CD4-positive, alpha-beta memory T cell (primary cell): ENCODE measurements at regions not wholly inside any gene's neighbourhood (a gene's known extent, or its start where the extent isn't known, plus 50 kb on each side); places are given as distances from the start of the nearest gene placed in this dataset.

Experiments used
- CTCF ChIA-PET: fragments of 350-600 bp; sonication (Branson Sonifier 250); formaldehyde crosslinking; loops from one replicate; lab custom pipeline; 2021; ENCODE audit warnings: inconsistent platforms; ENCODE audit not compliant: partially characterized antibody; lab: Charles Lee
- POLR2A ChIA-PET: fragments of 350-600 bp; sonication (Branson Sonifier 250); formaldehyde crosslinking; loops from one replicate; lab custom pipeline; 2021; ENCODE audit not compliant: partially characterized antibody; lab: Charles Lee
- DNase-seq, 5 donors: peaks; one replicate each; pipeline versions ENCODE4 v3.0.0 to v3.0.0-alpha.2; 2020 to 2022; ENCODE audit warnings: mixed read lengths in 1 of 5
- H3K27ac ChIP-seq: one replicate; pipeline ENCODE4 v1.7.0; 2013; ENCODE audit warnings: low read depth, low read length
- H3K27me3 ChIP-seq: 2 replicates; pipeline ENCODE4 v1.7.0; 2013; ENCODE audit warnings: mild to moderate bottlenecking, low read length, moderate library complexity; ENCODE audit not compliant: insufficient read depth
- H3K36me3 ChIP-seq: 2 replicates; pipeline ENCODE4 v1.7.0; 2013; ENCODE audit warnings: mild to moderate bottlenecking, low read length, moderate library complexity; ENCODE audit not compliant: insufficient read depth
- H3K4me1 ChIP-seq: 2 replicates; pipeline ENCODE4 v1.7.0; 2013; ENCODE audit warnings: mild to moderate bottlenecking, low read length, moderate library complexity; ENCODE audit not compliant: insufficient read depth
- H3K4me3 ChIP-seq, 2 donors: one replicate each; pipeline ENCODE4 v1.7.0; 2013; ENCODE audit warnings: low read length in 2 of 2, mild to moderate bottlenecking in 1 of 2
- H3K9me3 ChIP-seq, 2 donors: one replicate each; pipeline ENCODE4 v1.7.0; 2013; ENCODE audit warnings: low read length in 2 of 2, control low read depth in 1 of 2; ENCODE audit not compliant: control insufficient read depth in 1 of 2
- H3K27ac Mint-ChIP-seq, 7 donors: one replicate each; pipeline ENCODE4 v1.8.0; 2020 to 2021; ENCODE audit warnings: mixed read lengths in 7 of 7, mild to moderate bottlenecking in 6 of 7, inconsistent platforms in 3 of 7, moderate library complexity in 3 of 7
- H3K27me3 Mint-ChIP-seq, 2 donors: one replicate each; pipeline ENCODE4 v1.8.0; 2020 to 2021; ENCODE audit warnings: mixed read lengths in 2 of 2
- H3K36me3 Mint-ChIP-seq, 2 donors: one replicate each; pipeline ENCODE4 v1.8.0; 2020 to 2021; ENCODE audit warnings: mixed read lengths in 2 of 2, inconsistent platforms in 1 of 2, mild to moderate bottlenecking in 1 of 2
- H3K4me1 Mint-ChIP-seq, 4 donors: one replicate each; pipeline ENCODE4 v1.8.0; 2020 to 2021; ENCODE audit warnings: mixed read lengths in 4 of 4, mild to moderate bottlenecking in 1 of 4
- H3K4me3 Mint-ChIP-seq, 8 donors: one replicate each; pipeline ENCODE4 v1.8.0; 2020 to 2021; ENCODE audit warnings: mixed read lengths in 8 of 8, mild to moderate bottlenecking in 7 of 8, moderate library complexity in 6 of 8, inconsistent platforms in 3 of 8
- H3K9me3 Mint-ChIP-seq, 8 donors: one replicate each; pipeline ENCODE4 v1.8.0; 2020 to 2021; ENCODE audit warnings: mixed read lengths in 8 of 8, mild to moderate bottlenecking in 5 of 8, inconsistent platforms in 3 of 8, moderate library complexity in 1 of 8
- intact Hi-C: fragments of 100-400 bp; cut with micrococcal nuclease; formaldehyde crosslinking; loops from one replicate; pipeline ENCODE4 v1.15.1; 2023

DNA sequence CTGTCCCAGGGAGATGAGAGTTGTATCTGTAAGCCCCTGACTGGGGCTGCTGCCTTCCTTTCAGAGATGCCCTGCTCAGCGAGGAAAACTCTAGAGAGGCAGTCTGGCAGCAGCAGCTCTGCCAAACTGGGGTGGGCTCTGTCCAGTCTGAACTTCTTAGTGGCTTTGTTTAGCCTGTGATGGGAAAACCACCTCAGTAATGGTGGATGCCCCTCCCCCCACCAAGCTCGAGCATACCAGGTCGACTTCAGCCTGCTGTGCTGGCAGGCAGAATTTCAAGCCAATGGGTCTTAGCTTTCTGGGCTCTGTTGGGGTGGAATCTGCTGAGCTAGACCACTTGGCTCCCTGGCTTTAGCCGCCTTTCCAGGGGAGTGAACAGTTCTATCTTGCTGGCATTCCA is 218.3 kb downstream of the TUSC7 start:
- no peaks in the 10 kb centered on the region for H3K36me3 Mint-ChIP-seq
- DNase-seq: no peak
- no peak overlapping the region for H3K27ac ChIP-seq
- no peaks in the 10 kb centered on the region for H3K27me3 ChIP-seq
- H3K4me3 Mint-ChIP-seq: no peak overlapping the region
- no peaks in the 10 kb centered on the region for H3K36me3 ChIP-seq
- no peaks in the 10 kb centered on the region for H3K4me1 Mint-ChIP-seq
- H3K27ac Mint-ChIP-seq: no peak overlapping the region
- POLR2A ChIA-PET: no interaction called here
- no peaks in the 10 kb centered on the region for H3K9me3 ChIP-seq
- intact Hi-C loops: no loop called here
- H3K4me3 ChIP-seq: no peak overlapping the region
- peaks cover 4 to 32% (median 7%) of the 10 kb centered on the region in 8 donors for H3K9me3 Mint-ChIP-seq
- no peaks in the 10 kb centered on the region for H3K27me3 Mint-ChIP-seq
- CTCF ChIA-PET: no interaction called here
- no peaks in the 10 kb centered on the region for H3K4me1 ChIP-seq

DNA sequence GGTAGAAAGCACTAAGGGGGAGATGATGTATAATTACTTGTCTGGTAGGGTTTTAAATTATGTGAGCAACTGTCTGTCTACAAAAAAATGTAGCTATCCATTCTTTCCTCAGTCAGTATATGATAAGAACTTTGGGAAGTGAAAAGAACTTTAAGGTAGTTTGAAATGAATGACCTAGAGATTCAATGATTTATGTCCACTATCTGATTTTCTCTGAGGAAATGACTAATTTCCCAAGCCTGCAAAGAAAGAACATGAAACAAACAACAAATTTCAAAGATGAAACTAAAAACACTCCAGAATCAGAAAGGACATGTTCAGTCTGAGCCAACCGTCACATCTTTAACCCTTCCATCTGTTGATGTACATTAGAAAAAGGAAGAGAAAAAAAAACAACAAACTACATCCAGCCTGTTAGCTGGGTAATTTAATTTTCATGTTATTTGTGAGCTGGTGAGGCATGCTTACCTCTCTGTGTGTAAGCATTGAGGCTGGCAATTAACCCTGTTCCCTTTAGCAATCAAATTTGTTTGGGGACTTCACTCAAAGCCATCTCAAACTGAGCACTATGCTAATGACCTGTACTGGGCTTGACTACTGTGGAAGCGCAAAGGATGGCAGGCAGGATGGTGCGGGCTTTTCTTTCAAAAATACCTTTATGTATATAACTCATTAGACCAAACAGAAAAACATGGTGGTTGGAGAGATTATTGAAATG is 220.1 kb downstream of the TUSC7 start:
- CTCF ChIA-PET: no interaction called here
- intact Hi-C loops: no loop called here
- DNase-seq: no peak
- H3K4me3 Mint-ChIP-seq: no peak overlapping the region
- H3K27me3 Mint-ChIP-seq: no peaks in the 10 kb centered on the region
- POLR2A ChIA-PET: no interaction called here
- H3K9me3 Mint-ChIP-seq: peaks cover 2 to 23% (median 8%) of the 10 kb centered on the region in 8 donors
- Histone ChIP-seq H3K27ac (no peak overlapping the region), H3K36me3 (no peaks in the 10 kb centered on the region), H3K4me3 (no peak overlapping the region), H3K9me3 (no peaks in the 10 kb centered on the region), H3K27me3 (no peaks in the 10 kb centered on the region), H3K4me1 (no peaks in the 10 kb centered on the region)
- H3K36me3 Mint-ChIP-seq: no peaks in the 10 kb centered on the region
- H3K27ac Mint-ChIP-seq: no peak overlapping the region
- no peaks in the 10 kb centered on the region for H3K4me1 Mint-ChIP-seq

DNA sequence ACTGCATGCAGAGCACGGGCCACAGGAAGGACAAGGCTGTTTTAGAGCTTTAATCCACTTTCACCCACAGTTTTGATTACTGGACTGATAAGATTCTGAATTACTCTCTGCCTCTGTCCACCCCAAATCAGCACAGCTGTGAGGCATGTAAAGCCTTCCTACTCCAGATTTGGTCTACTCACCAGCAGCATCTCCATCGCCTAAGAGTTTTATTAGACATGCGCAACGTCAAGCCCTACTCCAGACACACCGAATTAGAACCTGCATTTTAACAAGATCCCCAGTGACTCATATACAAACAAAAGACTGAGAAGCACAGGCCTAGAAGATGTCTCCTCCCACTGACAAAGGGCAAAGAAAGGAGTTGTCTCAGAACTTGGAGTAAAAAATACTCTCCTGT is 221.2 kb downstream of the TUSC7 start:
- DNase-seq: no peak
- Mint-ChIP-seq H3K4me1 (no peaks in the 10 kb centered on the region), H3K36me3 (no peaks in the 10 kb centered on the region), H3K4me3 (no peak overlapping the region), H3K9me3 (peaks cover 0 to 17% (median 6%) of the 10 kb centered on the region in 8 donors), H3K27ac (no peak overlapping the region), H3K27me3 (no peaks in the 10 kb centered on the region)
- POLR2A ChIA-PET: no interaction called here
- Histone ChIP-seq H3K4me3 (no peak overlapping the region), H3K9me3 (no peaks in the 10 kb centered on the region), H3K4me1 (no peaks in the 10 kb centered on the region), H3K27me3 (no peaks in the 10 kb centered on the region), H3K36me3 (no peaks in the 10 kb centered on the region), H3K27ac (no peak overlapping the region)
- intact Hi-C loops: no loop called here
- CTCF ChIA-PET: no interaction called here

DNA sequence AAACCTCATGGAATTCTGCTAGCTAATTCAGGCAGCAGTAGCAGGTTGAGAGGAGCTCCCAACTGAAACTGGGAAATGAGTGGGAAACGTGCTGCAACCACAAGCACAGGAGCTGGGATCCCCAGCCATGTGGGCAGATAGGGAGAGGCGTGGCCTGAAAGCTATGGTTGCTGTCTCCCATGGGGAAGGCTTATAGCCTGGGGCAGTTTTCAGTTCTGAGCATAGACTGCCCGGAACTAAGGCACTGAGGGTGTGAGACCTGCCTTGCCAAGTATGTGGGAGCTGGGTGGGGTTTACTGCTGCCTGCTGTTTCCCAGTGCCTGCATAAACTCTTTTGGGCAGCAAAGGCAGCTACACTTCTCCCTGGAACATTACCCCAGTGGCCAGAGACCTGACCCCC is 229.5 kb downstream of the TUSC7 start:
- ChIA-PET POLR2A (no interaction called here), CTCF (no interaction called here)

DNA sequence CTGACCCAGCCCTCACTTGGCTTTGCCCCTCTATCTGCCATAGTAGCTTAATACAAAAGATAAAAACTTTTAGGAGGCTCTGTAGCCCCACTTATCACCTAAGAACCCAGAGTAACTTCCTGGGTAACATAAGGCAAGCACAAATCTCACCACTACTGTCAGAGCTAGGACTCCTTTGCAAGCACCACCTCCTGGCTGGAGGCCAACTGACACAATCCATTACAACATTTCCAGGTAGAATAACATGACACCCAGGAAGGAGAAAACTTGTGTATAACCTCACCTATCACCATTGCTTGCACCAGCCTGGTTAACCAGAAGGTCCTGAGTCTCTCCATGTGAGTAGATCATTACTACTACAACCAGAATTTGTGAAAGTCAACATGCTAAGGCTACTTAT is 230.0 kb downstream of the TUSC7 start:
- no peaks in the 10 kb centered on the region for H3K36me3 Mint-ChIP-seq
- DNase-seq: no peak
- H3K4me3 Mint-ChIP-seq: no peak overlapping the region
- Histone ChIP-seq H3K9me3 (no peaks in the 10 kb centered on the region), H3K27ac (no peak overlapping the region), H3K4me3 (no peak overlapping the region), H3K27me3 (no peaks in the 10 kb centered on the region), H3K4me1 (no peaks in the 10 kb centered on the region), H3K36me3 (no peaks in the 10 kb centered on the region)
- no peak overlapping the region for H3K27ac Mint-ChIP-seq
- H3K4me1 Mint-ChIP-seq: no peaks in the 10 kb centered on the region
- no peaks in the 10 kb centered on the region for H3K27me3 Mint-ChIP-seq
- H3K9me3 Mint-ChIP-seq: peaks cover 0 to 13% (median 6%) of the 10 kb centered on the region in 8 donors
- intact Hi-C loops: no loop called here
- CTCF ChIA-PET: no interaction called here
- POLR2A ChIA-PET: no interaction called here

More for the DNA sequence above, 229.5 kb downstream of the TUSC7 start:
- H3K27me3 Mint-ChIP-seq: no peaks in the 10 kb centered on the region
- H3K36me3 ChIP-seq: no peaks in the 10 kb centered on the region
- DNase-seq: no peak
- no peak overlapping the region for H3K27ac ChIP-seq
- peaks cover 0 to 13% (median 6%) of the 10 kb centered on the region in 8 donors for H3K9me3 Mint-ChIP-seq
- intact Hi-C loops: no loop called here
- H3K4me3 ChIP-seq: no peak overlapping the region
- no peaks in the 10 kb centered on the region for H3K4me1 Mint-ChIP-seq
- no peak overlapping the region for H3K4me3 Mint-ChIP-seq
- H3K9me3 ChIP-seq: no peaks in the 10 kb centered on the region
- H3K27me3 ChIP-seq: no peaks in the 10 kb centered on the region
- H3K27ac Mint-ChIP-seq: no peak overlapping the region
- no peaks in the 10 kb centered on the region for H3K36me3 Mint-ChIP-seq
- no peaks in the 10 kb centered on the region for H3K4me1 ChIP-seq

DNA sequence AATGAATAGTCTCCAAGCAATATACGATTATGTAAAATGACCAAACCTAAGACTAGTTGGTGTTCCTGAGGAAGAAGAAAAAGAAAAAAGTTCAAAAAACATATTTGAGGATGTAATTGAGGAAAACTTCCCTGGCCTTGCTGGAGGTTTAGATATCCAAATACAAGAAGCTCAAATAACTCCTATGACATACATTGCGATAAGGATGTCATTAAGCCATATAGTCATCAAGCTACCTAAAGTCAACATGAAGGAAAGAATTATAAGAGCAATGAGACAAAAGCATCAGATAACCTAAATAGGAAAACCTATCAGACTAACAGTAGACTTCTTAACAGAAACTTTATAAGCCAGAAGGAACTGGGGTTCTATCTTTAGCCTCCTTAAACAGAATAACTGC is 231.1 kb downstream of the TUSC7 start:
- ChIA-PET CTCF (no interaction called here), POLR2A (no interaction called here)
- H3K27ac Mint-ChIP-seq: no peak overlapping the region
- H3K27ac ChIP-seq: no peak overlapping the region
- no peaks in the 10 kb centered on the region for H3K36me3 ChIP-seq
- H3K4me1 ChIP-seq: no peaks in the 10 kb centered on the region
- no peaks in the 10 kb centered on the region for H3K9me3 ChIP-seq
- H3K27me3 ChIP-seq: no peaks in the 10 kb centered on the region
- no peak overlapping the region for H3K4me3 ChIP-seq
- no peaks in the 10 kb centered on the region for H3K36me3 Mint-ChIP-seq
- no peak for DNase-seq
- no peaks in the 10 kb centered on the region for H3K4me1 Mint-ChIP-seq
- no peak overlapping the region for H3K4me3 Mint-ChIP-seq
- H3K9me3 Mint-ChIP-seq: peaks cover 0 to 13% (median 5%) of the 10 kb centered on the region in 8 donors
- no peaks in the 10 kb centered on the region for H3K27me3 Mint-ChIP-seq
- intact Hi-C loops: no loop called here

DNA sequence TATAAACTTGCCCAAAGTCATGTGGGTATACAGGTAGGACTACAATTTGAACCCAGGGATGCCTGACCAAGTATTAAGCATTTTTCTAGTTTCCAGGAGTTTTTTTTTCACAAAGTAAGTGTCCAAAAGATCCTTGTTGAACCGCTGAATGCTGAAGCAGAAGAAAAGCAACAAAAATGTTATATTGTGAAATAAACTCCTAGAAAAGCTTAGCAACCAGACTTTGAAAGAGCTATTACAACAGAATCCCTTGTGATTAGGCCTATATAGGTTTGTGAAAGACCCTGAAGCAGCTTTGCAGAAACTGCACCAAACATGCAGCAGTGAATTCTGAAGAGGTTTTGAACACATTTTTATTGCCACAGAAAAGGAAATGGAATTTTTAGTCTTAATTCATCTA is 236.8 kb downstream of the TUSC7 start:
- Histone ChIP-seq H3K27me3 (no peaks in the 10 kb centered on the region), H3K4me3 (no peak overlapping the region), H3K4me1 (no peaks in the 10 kb centered on the region), H3K36me3 (no peaks in the 10 kb centered on the region), H3K9me3 (no peaks in the 10 kb centered on the region), H3K27ac (no peak overlapping the region)
- H3K27me3 Mint-ChIP-seq: no peaks in the 10 kb centered on the region
- intact Hi-C loops: no loop called here
- H3K9me3 Mint-ChIP-seq: peaks cover 0 to 6% (median 4%) of the 10 kb centered on the region in 8 donors
- no peak for DNase-seq
- H3K4me1 Mint-ChIP-seq: no peaks in the 10 kb centered on the region
- no peak overlapping the region for H3K4me3 Mint-ChIP-seq
- POLR2A ChIA-PET: no interaction called here
- CTCF ChIA-PET: no interaction called here
- no peaks in the 10 kb centered on the region for H3K36me3 Mint-ChIP-seq
- H3K27ac Mint-ChIP-seq: no peak overlapping the region
